ENCODE measurements at regions not wholly inside any gene's neighbourhood (a gene's known extent, or its start where the extent isn't known, plus 50 kb on each side); places are given as distances from the start of the nearest gene placed in this dataset.
"Not testable (repeated sequence)": the region's sequence is repeated elsewhere in the genome, so short reads cannot be mapped to it uniquely, and the experiment has no call there.

GRCh38 chr14:104306450-104307040 is 168.2 kb downstream of the KIF26A start:
- no peak for DNase-seq

DNA sequence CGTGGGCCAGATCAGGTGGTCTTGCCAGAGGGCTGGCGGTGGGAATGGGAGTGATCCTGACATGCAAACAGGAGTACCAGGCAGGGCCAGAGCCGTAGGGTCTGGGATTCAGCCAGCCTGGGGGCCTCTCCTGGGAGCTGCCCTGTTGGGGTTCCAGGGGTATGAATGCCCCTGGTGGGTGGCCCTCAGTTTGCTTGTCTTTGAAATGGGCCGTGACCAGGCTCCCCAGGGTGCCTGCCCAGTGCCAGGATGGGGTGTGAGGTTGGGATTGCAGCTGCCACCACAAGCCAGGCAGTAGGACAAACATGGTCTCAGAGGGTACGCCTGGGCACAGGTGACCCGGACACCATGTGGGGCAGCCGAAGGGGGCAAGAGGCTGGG is 168.8 kb downstream of the KIF26A start:
- DNase-seq: no peak

DNA sequence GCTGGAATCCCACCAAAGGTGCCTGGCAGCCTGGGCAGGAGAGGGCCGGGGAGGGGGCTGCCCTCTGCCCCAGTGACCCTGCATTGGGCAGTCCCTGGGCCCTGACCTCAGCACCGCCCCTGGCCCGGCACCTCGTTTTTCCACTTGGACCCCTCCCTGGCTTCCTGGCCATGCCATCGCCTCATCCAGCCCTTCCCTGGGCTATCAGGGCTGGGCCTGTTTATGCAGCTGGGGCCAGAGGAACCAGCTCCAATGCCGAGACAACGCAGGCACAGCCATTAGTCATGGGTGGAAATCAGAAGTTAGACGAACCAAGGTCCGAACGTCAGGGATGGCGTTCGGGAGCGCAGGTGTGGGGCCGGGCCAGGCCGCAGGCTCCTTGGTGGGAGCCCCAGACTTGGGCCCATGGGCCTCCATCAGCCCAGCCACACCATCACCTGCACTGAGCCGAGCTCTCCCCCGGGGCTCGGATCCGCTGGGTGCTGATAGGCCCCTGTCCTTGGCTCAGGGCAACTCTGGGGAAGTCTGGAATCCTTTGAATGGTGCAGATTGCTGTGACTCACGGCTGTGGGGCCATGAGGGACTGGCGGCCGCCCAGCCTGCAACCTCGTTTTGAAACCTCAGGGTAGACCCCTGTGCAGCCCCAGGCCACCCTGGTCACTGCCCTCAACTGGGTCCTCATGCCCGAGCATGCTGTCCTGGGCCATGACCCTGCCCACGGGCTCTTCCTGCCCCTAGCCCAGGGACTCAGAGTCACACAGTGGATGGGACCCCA is 169.4 kb downstream of the KIF26A start:
- DNase-seq: no peak

DNA sequence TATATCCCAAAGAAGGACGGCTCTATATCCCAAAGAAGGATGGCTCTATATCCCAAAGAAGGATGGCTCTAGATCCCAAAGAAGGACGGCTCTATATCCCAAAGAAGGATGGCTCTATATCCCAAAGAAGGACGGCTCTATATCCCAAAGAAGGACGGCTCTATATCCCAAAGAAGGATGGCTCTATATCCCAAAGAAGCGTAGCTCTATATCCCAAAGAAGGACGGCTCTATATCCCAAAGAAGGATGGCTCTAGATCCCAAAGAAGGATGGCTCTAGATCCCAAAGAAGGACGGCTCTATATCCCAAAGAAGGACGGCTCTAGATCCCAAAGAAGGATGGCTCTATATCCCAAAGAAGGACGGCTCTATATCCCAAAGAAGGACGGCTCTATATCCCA is 170.1 kb downstream of the KIF26A start:
- not testable (repeated sequence) for DNase-seq

- DNase-seq: no peak
Measured at GRCh38 chr14:104309657-104310369, 171.4 kb downstream of the KIF26A start.

DNA sequence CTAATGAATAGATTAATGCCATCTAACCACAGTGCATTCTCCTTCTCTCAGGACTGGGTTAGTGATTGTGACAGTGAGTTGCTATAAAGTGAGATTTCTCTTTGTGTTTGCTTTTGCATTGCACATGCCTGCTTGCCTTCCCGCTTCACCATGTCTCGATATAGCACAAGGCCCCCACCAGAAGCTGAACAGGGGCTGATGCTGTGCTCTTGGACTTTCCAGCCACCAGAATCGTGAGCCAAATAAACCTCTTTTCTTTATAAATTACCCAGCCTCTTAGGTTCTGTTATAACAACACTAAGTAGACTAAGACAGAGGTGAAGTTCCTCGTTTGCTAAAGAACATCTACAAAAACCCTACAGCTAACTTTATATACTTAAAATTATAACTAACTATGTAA is 173.0 kb downstream of the KIF26A start:
- no peak for DNase-seq

GRCh38 chr14:104313674-104314073 is 175.3 kb downstream of the KIF26A start:
- DNase-seq: no peak

GRCh38 chr14:104314251-104314941 is 176.0 kb downstream of the KIF26A start:
- no peak for DNase-seq

DNA sequence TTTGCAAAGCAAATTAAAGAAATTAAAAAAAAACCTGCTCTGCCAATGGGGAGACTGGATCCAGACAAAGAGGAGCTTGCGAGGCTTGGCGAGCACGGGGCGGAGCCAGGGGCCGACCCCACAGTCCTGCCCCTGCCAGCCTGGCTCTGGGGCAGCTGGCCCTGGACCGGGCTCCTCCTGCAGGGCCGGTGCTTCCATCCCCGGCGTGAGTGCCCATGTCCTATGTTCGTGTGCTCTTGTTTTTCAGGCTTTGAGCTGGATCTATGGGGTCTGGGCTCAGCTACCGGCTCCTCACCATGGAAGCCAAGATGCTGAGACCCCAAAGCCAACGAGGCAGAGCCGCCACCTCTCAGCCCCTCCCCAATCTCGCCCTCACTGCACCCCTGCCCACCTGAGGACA is 176.8 kb downstream of the KIF26A start:
- no peak for DNase-seq

DNA sequence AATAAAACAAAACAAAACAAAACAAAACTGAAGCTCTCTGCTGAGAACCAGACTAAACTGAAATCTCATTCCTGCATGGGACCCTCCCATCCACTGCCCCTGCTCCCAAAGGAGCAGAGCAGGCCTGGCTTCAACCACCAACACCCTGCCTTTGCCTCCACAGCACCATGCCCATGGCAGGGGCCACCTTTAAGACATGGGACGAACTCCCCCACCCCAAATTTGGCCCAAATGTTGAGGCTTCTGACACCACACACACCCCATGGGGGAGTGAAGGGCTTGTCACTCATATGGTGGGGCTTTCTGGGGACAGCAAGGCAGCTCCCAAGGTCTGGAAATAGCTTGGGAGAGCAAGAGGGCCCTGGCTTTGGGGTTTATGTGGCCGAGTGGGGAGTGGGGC is 177.2 kb downstream of the KIF26A start:
- DNase-seq: no peak

DNA sequence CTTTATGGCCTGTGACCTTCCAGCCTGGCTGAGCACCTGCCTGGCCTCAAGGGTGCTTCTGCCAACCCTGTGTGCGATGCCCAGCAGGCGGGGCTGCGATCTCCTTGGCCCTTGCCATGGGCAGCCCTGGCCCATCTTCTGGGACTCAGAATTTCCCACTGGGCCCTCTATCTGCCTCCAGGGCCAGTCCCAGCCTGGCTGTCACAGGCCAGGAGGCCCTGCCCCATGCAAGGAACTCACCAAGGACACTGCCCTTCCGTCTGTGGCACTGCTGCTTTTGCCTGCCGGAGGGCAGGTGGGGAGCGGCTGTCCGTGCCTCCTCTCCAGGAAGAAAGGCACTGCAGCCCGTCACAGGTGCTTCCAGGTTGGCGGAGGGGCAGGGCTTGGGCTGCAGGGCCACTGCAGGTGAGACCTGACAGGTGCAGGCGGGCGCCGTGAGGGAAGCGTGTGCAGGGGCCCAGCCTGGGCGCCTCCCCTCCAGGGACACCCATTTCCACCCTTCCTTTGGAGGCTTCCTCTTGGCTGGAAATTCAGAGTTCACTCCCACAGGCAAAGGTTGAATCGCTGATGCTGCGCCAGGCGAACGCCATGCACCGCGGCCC is 177.8 kb downstream of the KIF26A start:
- DNase-seq: no peak

DNA sequence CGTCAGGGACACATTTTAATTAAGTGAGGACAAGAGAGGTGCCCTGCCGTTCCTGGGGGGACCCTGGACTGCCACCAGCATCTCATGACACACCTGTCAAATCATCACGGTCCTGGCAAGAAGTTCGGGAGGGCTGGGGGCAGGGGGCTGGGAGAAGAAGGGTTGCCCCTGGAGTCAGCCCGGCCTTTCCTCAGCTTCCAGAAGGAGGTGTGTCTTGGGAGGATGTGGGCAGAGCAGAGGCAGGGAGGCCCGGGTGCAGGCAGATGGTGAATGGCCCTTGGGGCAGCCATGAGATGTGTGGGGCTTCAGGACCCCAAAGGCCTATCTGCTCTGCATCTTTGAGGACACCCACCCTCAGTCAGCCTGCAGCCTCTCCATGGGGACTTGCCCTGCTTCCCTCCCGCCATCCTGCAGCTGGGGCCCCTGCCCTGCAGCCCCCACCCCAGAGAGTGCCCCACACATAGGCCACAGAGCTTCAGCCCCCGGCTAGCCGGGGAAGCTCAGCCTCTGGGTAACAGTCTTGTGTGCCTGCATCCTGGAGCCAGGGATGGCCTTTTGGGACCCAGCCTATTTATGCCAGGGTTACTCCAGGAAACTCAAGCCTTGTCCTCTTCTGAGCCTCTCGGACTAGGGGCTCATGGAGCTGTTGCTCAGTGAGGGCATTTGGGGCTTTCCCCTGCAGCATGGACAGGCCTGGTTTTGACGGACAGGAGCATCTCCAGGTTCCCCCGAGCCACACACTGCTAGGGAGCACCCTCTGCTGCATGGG is 178.5 kb downstream of the KIF26A start:
- no peak for DNase-seq

DNA sequence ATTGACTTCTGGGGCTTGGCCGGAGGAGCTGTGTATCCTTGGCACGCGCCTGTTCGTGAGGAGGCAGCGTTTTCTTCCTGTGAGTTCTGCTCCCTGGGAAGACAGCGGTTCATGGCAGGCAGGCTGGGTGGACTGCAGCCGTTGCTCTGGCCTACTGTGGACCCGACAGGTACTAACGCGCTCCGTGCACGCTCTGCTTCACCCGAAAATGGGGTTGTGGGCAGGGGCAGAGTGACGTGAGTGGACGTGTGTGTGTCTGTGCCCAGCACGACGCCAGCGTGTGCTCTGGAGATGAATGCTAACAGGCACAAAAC is 179.1 kb downstream of the KIF26A start:
- DNase-seq: no peak

GRCh38 chr14:104317975-104318557 is 179.7 kb downstream of the KIF26A start:
- no peak for DNase-seq

- DNase-seq: no peak
Measured at GRCh38 chr14:104318558-104319490, 180.4 kb downstream of the KIF26A start.

- DNase-seq: no peak
Measured at GRCh38 chr14:104319491-104320241, 181.3 kb downstream of the KIF26A start.

- DNase-seq: no peak
Measured at GRCh38 chr14:104320611-104321086, 182.3 kb downstream of the KIF26A start.

- DNase-seq: no peak
Measured at GRCh38 chr14:104321088-104321801, 182.9 kb downstream of the KIF26A start.

- DNase-seq: no peak
Measured at GRCh38 chr14:104321802-104322130, 183.4 kb downstream of the KIF26A start.
